Loucy (cell line): ENCODE measurements at regions not wholly inside any gene's neighbourhood (a gene's known extent, or its start where the extent isn't known, plus 50 kb on each side); places are given as distances from the start of the nearest gene placed in this dataset.

Source experiments
- CTCF ChIP-seq: fragments of 200-600 bp; sonication (generic); conservative IDR thresholded peaks from 2 replicates; pipeline ENCODE4 v1.5.1; 2014; ENCODE audit warnings: mild to moderate bottlenecking, antibody characterized with exemption, low read length
- EZH2phosphoT487 ChIP-seq: fragments of 200-600 bp; IDR thresholded peaks from 2 replicates; pipeline ENCODE4 v1.6.1; 2018; ENCODE audit warnings: antibody characterized with exemption, mild to moderate bottlenecking, moderate library complexity, borderline replicate concordance

GRCh38 chr10:128759174-128759573 lies 633.0 kb upstream of the MKI67 start:
- no peak for TF ChIP-seq CTCF
- no peak for TF ChIP-seq EZH2phosphoT487
